Kasumi-1 (cell line): ENCODE measurements at regions not wholly inside any gene's neighbourhood (a gene's known extent, or its start where the extent isn't known, plus 50 kb on each side); places are given as distances from the start of the nearest gene placed in this dataset.

Experiments
- DNase-seq, 2 experiments: peaks; one replicate each; lab custom pipeline; 2025; lab: John Stamatoyannopoulos, UW

- DNase-seq, result no peak
Observed at GRCh38 chr12:27907766-27908165, 64.8 kb downstream of the PTHLH start.

- no peak for DNase-seq
Observed at GRCh38 chr12:27906658-27907473, 65.7 kb downstream of the PTHLH start.

GRCh38 chr12:27906127-27906500 is 66.4 kb downstream of the PTHLH start:
- DNase-seq, result no peak

GRCh38 chr12:27905285-27906126 is 67.0 kb downstream of the PTHLH start:
- DNase-seq, result no peak

- DNase-seq, result no peak
Observed at GRCh38 chr12:27902651-27903050, 69.9 kb downstream of the PTHLH start.

GRCh38 chr12:27901959-27902358 is 70.6 kb downstream of the PTHLH start:
- DNase-seq, result no peak

- peak; percentile 57 to 62 for DNase-seq
Observed at GRCh38 chr12:27900920-27901879, 71.3 kb downstream of the PTHLH start.

- no peak for DNase-seq
Observed at GRCh38 chr12:27899151-27899661, 73.3 kb downstream of the PTHLH start.

GRCh38 chr12:27898022-27898421 is 74.5 kb downstream of the PTHLH start:
- DNase-seq, result no peak

- no peak for DNase-seq
Observed at GRCh38 chr12:27896419-27896990, 76.0 kb downstream of the PTHLH start.

- no peak for DNase-seq
Observed at GRCh38 chr12:27894309-27894708, 78.2 kb downstream of the PTHLH start.

- no peak for DNase-seq
Observed at GRCh38 chr12:27879708-27880107, 92.8 kb downstream of the PTHLH start.

- DNase-seq, result no peak
Observed at GRCh38 chr12:27875677-27876076, 95.6 kb upstream of the MANSC4 start.

GRCh38 chr12:27873010-27873409 is 93.0 kb upstream of the MANSC4 start:
- no peak for DNase-seq

- no peak for DNase-seq
Observed at GRCh38 chr12:27871946-27872345, 91.9 kb upstream of the MANSC4 start.

- no peak for DNase-seq
Observed at GRCh38 chr12:27870939-27871338, 90.9 kb upstream of the MANSC4 start.

- DNase-seq, result no peak
Observed at GRCh38 chr12:27869567-27869966, 89.5 kb upstream of the MANSC4 start.

- DNase-seq, result no peak
Observed at GRCh38 chr12:27868139-27868538, 88.1 kb upstream of the MANSC4 start.

GRCh38 chr12:27866373-27867101 is 86.5 kb upstream of the MANSC4 start:
- no peak for DNase-seq

- DNase-seq, result no peak
Observed at GRCh38 chr12:27865421-27865820, 85.4 kb upstream of the MANSC4 start.

- DNase-seq, result no peak
Observed at GRCh38 chr12:27864521-27864920, 84.5 kb upstream of the MANSC4 start.
